CD14-positive monocyte (primary cell): ENCODE measurements at regions not wholly inside any gene's neighbourhood (a gene's known extent, or its start where the extent isn't known, plus 50 kb on each side); places are given as distances from the start of the nearest gene placed in this dataset.

Experiments used
- DNase-seq, 3 donors: peaks; one replicate each; pipeline ENCODE4 v3.0.0-alpha.2; 2011 to 2022
- H2AFZ ChIP-seq: 2 replicates; pipeline ENCODE4 v1.6.0; 2012; ENCODE audit warnings: mild to moderate bottlenecking, low read depth, low read length, inconsistent platforms; ENCODE audit not compliant: insufficient read depth, poor library complexity, severe bottlenecking
- H3K27ac ChIP-seq, 2 donors: 1 replicate in 1 of 2; 2 replicates in 1 of 2; pipeline ENCODE4 v1.5.1; 2012 to 2013; ENCODE audit warnings: low read length in 2 of 2, control low read depth in 1 of 2, inconsistent platforms in 1 of 2, low read depth in 1 of 2, mild to moderate bottlenecking in 1 of 2
- H3K27me3 ChIP-seq, 2 donors: one replicate each; pipeline versions ENCODE4 v1.6.0 to v1.6.1; 2011 to 2013; ENCODE audit warnings: low read length in 2 of 2; ENCODE audit not compliant: control insufficient read depth in 2 of 2, insufficient read depth in 2 of 2
- H3K36me3 ChIP-seq, 2 donors: replicated peaks in 1 of 2; 1 replicate in 1 of 2; 2 replicates in 1 of 2; pipeline versions ENCODE4 v1.5.1 to v1.6.1; 2012 to 2013; ENCODE audit warnings: low read length in 2 of 2, control low read depth in 1 of 2, inconsistent platforms in 1 of 2, mild to moderate bottlenecking in 1 of 2; ENCODE audit not compliant: insufficient read depth in 2 of 2, control insufficient read depth in 1 of 2
- H3K4me1 ChIP-seq, 2 donors: 1 replicate in 1 of 2; 2 replicates in 1 of 2; pipeline versions ENCODE4 v1.5.1 to v1.6.1; 2012 to 2013; ENCODE audit warnings: low read length in 2 of 2, control low read depth in 1 of 2, inconsistent platforms in 1 of 2, mild to moderate bottlenecking in 1 of 2, moderate library complexity in 1 of 2; ENCODE audit not compliant: insufficient read depth in 2 of 2, control insufficient read depth in 1 of 2
- H3K4me2 ChIP-seq: replicated peaks from 2 replicates; pipeline ENCODE3; 2012; ENCODE audit warnings: low read length, moderate library complexity, mild to moderate bottlenecking; ENCODE audit not compliant: poor library complexity, severe bottlenecking; ENCODE audit errors: extremely low read depth
- H3K4me3 ChIP-seq, 3 experiments: fragments of 200-600 bp in 1 of 3; sonication (generic) in 1 of 3; replicated peaks in 1 of 3; 1 replicate in 2 of 3; 2 replicates in 1 of 3; pipeline ENCODE4 v1.5.1; 2011 to 2013; ENCODE audit warnings: low read length in 3 of 3, mild to moderate bottlenecking in 3 of 3, control low read depth in 2 of 3, low read depth in 2 of 3, inconsistent platforms in 1 of 3, moderate library complexity in 1 of 3
- H3K79me2 ChIP-seq: 2 replicates; pipeline ENCODE4 v1.6.0; 2012; ENCODE audit warnings: mild to moderate bottlenecking, control low read depth, inconsistent platforms, low read length, moderate library complexity; ENCODE audit not compliant: insufficient read depth
- H3K9ac ChIP-seq: 2 replicates; pipeline ENCODE4 v1.6.0; 2017; ENCODE audit warnings: low read length, mild to moderate bottlenecking; ENCODE audit not compliant: insufficient read depth, poor library complexity, severe bottlenecking
- H3K9me3 ChIP-seq, 2 donors: replicated peaks in 1 of 2; 1 replicate in 1 of 2; 2 replicates in 1 of 2; pipeline versions ENCODE4 v1.5.1 to v1.6.1; 2012 to 2013; ENCODE audit warnings: low read length in 2 of 2, control low read depth in 1 of 2; ENCODE audit not compliant: control insufficient read depth in 1 of 2, insufficient read depth in 1 of 2
- H4K20me1 ChIP-seq: 2 replicates; pipeline ENCODE4 v1.6.0; 2012; ENCODE audit warnings: mild to moderate bottlenecking, low read length, control low read depth, moderate library complexity; ENCODE audit not compliant: insufficient read depth
- H3K27ac Mint-ChIP-seq, 7 donors: one replicate each; pipeline ENCODE4 v1.8.0; 2020; ENCODE audit warnings: mild to moderate bottlenecking in 7 of 7, mixed read lengths in 7 of 7, moderate library complexity in 6 of 7, inconsistent platforms in 2 of 7
- H3K27me3 Mint-ChIP-seq, 3 donors: one replicate each; pipeline ENCODE4 v1.8.0; 2021 to 2022; ENCODE audit warnings: low read depth in 3 of 3, mild to moderate bottlenecking in 3 of 3, mixed read lengths in 3 of 3, moderate library complexity in 3 of 3, inconsistent platforms in 1 of 3
- H3K36me3 Mint-ChIP-seq, 2 donors: one replicate each; pipeline ENCODE4 v1.8.0; 2020; ENCODE audit warnings: mixed read lengths in 2 of 2, inconsistent platforms in 1 of 2, mild to moderate bottlenecking in 1 of 2
- H3K4me1 Mint-ChIP-seq: one replicate; pipeline ENCODE4 v1.8.0; 2020; ENCODE audit warnings: mild to moderate bottlenecking, mixed read lengths
- H3K4me3 Mint-ChIP-seq, 2 donors: one replicate each; pipeline ENCODE4 v1.8.0; 2020; ENCODE audit warnings: mild to moderate bottlenecking in 2 of 2, mixed read lengths in 2 of 2, moderate library complexity in 1 of 2
- H3K9me3 Mint-ChIP-seq, 7 donors: one replicate each; pipeline ENCODE4 v1.8.0; 2020 to 2022; ENCODE audit warnings: mixed read lengths in 7 of 7, mild to moderate bottlenecking in 6 of 7, moderate library complexity in 6 of 7, inconsistent platforms in 2 of 7
- CTCF ChIP-seq: fragments of 200-600 bp; IDR thresholded peaks from one replicate; pipeline ENCODE4 v1.8.0; 2022; ENCODE audit warnings: antibody characterized with exemption, mild to moderate bottlenecking
- WGBS: methylation state at CpG from one replicate; pipeline ENCODE4 v1.1.5; 2013; ENCODE audit warnings: missing lambda C conversion rate; ENCODE audit not compliant: insufficient coverage; 5-methylcytosine and 5-hydroxymethylcytosine counted together
- intact Hi-C, 2 donors: fragments of 100-400 bp; cut with micrococcal nuclease; formaldehyde crosslinking; loops; one replicate each; pipeline versions ENCODE4 v1.15.0 to v1.15.1; 2023

- Histone ChIP-seq H3K36me3 (no peaks in the 10 kb centered on the region), H3K79me2 (no peaks in the 10 kb centered on the region), H3K9ac (no peak overlapping the region), H3K4me1 (no peaks in the 10 kb centered on the region), H3K27me3 (no peaks in the 10 kb centered on the region), H3K27ac (no peak overlapping the region), H3K4me2 (no peak overlapping the region), H3K4me3 (no peak overlapping the region), H4K20me1 (no peaks in the 10 kb centered on the region), H2AFZ (no peak overlapping the region), H3K9me3 (no peaks in the 10 kb centered on the region)
- DNase-seq = no peak
- no peaks in the 10 kb centered on the region for H3K36me3 Mint-ChIP-seq
- no peaks in the 10 kb centered on the region for H3K27me3 Mint-ChIP-seq
- no peak for TF ChIP-seq CTCF
- intact Hi-C loops = no loop called here
- WGBS = 100% methylated on average over 2 of the region's 4 CpGs
- no peaks in the 10 kb centered on the region for H3K4me1 Mint-ChIP-seq
- H3K4me3 Mint-ChIP-seq = no peak overlapping the region
- no peak overlapping the region for H3K27ac Mint-ChIP-seq
- H3K9me3 Mint-ChIP-seq = peaks cover 0 to 2% (median 0%) of the 10 kb centered on the region in 7 donors
Observed at GRCh38 chr9:23194281-23194680, 631.8 kb downstream of the ELAVL2 start.

GRCh38 chr9:23215688-23216087, 610.4 kb downstream of the ELAVL2 start:
- Histone ChIP-seq H3K9me3 (no peaks in the 10 kb centered on the region), H3K4me3 (no peak overlapping the region), H2AFZ (no peak overlapping the region), H3K79me2 (no peaks in the 10 kb centered on the region), H3K36me3 (no peaks in the 10 kb centered on the region), H3K4me1 (no peaks in the 10 kb centered on the region), H3K27ac (no peak overlapping the region), H4K20me1 (no peaks in the 10 kb centered on the region), H3K27me3 (no peaks in the 10 kb centered on the region), H3K4me2 (no peak overlapping the region), H3K9ac (no peak overlapping the region)
- H3K9me3 Mint-ChIP-seq = no peaks in the 10 kb centered on the region
- H3K27me3 Mint-ChIP-seq = no peaks in the 10 kb centered on the region
- intact Hi-C loops = no loop called here
- WGBS = 83% methylated on average over 2 of the region's 5 CpGs
- no peaks in the 10 kb centered on the region for H3K4me1 Mint-ChIP-seq
- no peak for DNase-seq
- TF ChIP-seq CTCF = no peak
- no peak overlapping the region for H3K4me3 Mint-ChIP-seq
- H3K36me3 Mint-ChIP-seq = no peaks in the 10 kb centered on the region
- no peak overlapping the region for H3K27ac Mint-ChIP-seq
